Sigmoid colon (tissue), 4 donors: ENCODE measurements at regions not wholly inside any gene's neighbourhood (a gene's known extent, or its start where the extent isn't known, plus 50 kb on each side); places are given as distances from the start of the nearest gene placed in this dataset.

Experiments
- EP300 ChIP-seq, 4 donors: sonication (generic); formaldehyde crosslinking; IDR thresholded peaks; one replicate each; pipeline ENCODE4 v1.6.1; 2017; ENCODE audit warnings: antibody characterized with exemption in 4 of 4
- POLR2AphosphoS5 ChIP-seq, 4 donors: sonication (generic); formaldehyde crosslinking; IDR thresholded peaks; one replicate each; pipeline ENCODE4 v1.6.1; 2017; ENCODE audit warnings: antibody characterized with exemption in 4 of 4

DNA sequence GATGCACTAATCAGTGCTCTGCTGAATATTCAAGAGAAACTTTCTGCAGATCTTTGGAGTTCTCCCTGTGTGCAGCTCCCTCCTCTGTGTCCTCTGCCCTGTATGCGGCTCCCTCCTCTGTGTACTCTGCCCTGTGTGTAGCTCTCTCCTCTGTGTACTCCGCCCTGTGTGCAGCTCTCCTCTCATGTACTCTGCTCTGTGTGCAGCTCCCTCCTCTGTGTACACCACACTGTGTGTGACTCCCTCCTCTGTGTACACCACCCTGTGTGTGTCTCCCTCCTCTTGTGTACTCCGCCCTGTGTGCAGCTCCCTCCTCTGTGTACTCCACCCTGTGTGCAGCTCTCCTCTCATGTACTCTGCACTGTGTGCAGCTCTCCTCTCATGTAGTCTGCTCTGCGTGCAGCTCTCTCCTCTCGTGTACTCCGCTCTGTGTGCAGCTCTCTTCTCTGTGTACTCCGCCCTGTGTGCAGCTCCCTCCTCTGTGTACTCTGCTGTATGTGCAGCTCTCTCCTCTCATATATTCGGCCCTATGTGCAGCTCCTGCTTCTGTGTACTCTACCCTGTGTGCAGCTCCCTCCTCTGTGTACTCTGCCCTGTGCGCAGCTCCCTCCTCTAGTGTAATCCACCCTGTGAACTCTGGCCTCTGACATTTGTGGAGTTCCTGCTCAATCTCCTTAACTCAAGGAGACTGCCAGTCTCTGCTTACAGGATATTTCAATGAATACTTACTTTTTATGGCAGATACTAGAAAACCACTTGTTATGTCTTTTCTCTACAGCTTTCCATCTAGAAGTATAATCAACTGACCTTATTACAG lies 280.4 kb downstream of the GLRX3 start:
- TF ChIP-seq POLR2AphosphoS5 (IDR thresholded peaks at IDR 0.05) (no peak), EP300 (IDR thresholded peaks at IDR 0.05) (no peak)
